Muscle of leg (tissue), 3 donors: ENCODE measurements at regions not wholly inside any gene's neighbourhood (a gene's known extent, or its start where the extent isn't known, plus 50 kb on each side); places are given as distances from the start of the nearest gene placed in this dataset.
A peak's percentile ranks its signal among the peaks of the same experiment; 100 is the strongest.

Source experiments
- DNase-seq: peaks from one replicate; pipeline ENCODE4 v3.0.0; 2013
- H3K27ac ChIP-seq: one replicate; pipeline ENCODE4 v1.5.1; 2013; ENCODE audit warnings: mild to moderate bottlenecking, low read length, control low read depth
- H3K27me3 ChIP-seq: one replicate; pipeline ENCODE4 v1.6.1; 2013; ENCODE audit warnings: low read length; ENCODE audit not compliant: control insufficient read depth, insufficient read depth
- H3K36me3 ChIP-seq: one replicate; pipeline ENCODE4 v1.6.1; 2013; ENCODE audit warnings: low read length; ENCODE audit not compliant: control insufficient read depth, insufficient read depth
- H3K4me1 ChIP-seq: one replicate; pipeline ENCODE4 v1.6.1; 2013; ENCODE audit warnings: low read length; ENCODE audit not compliant: control insufficient read depth, insufficient read depth
- H3K4me3 ChIP-seq: one replicate; pipeline ENCODE4 v1.5.1; 2013; ENCODE audit warnings: low read length, control low read depth
- H3K9me3 ChIP-seq: replicated peaks from 2 replicates; pipeline ENCODE4 v1.6.1; 2013; ENCODE audit warnings: low read depth, low read length; ENCODE audit not compliant: control insufficient read depth
- WGBS: methylation state at CpG from one replicate; pipeline ENCODE4 v1.1.5; 2013; ENCODE audit warnings: missing lambda C conversion rate; ENCODE audit not compliant: insufficient coverage; 5-methylcytosine and 5-hydroxymethylcytosine counted together

DNA sequence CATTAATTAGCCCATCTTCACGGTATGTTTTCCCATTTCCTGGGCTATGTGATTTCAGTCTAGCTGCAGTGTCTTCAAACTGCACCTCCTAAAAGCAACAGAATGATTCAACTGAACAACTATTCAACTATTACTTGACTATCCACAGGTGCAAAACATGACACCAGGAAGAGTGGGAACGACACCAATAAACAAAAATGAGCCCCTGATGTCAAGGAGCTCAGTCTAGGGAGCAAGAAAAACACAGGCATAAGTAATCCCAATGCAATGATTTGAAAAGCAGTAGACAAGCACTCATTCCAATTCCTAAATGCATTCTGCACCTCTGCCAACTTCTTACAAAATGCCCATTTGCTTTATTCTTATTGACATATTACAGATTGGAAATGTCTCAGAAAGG is 285.6 kb downstream of the ETS1 start:
- H3K27me3 ChIP-seq: no peaks in the 10 kb centered on the region
- no peaks in the 10 kb centered on the region for H3K9me3 ChIP-seq
- 27% methylated on average over 2 of the region's 2 CpGs for WGBS
- peaks cover 15% of the 10 kb centered on the region for H3K4me1 ChIP-seq
- H3K4me3 ChIP-seq: no peak overlapping the region
- H3K36me3 ChIP-seq: no peaks in the 10 kb centered on the region
- DNase-seq: no peak
- H3K27ac ChIP-seq: no peak overlapping the region

- peaks cover 17% of the 10 kb centered on the region for H3K4me1 ChIP-seq
Observed at GRCh38 chr11:128300785-128301184, 286.6 kb downstream of the ETS1 start.

DNA sequence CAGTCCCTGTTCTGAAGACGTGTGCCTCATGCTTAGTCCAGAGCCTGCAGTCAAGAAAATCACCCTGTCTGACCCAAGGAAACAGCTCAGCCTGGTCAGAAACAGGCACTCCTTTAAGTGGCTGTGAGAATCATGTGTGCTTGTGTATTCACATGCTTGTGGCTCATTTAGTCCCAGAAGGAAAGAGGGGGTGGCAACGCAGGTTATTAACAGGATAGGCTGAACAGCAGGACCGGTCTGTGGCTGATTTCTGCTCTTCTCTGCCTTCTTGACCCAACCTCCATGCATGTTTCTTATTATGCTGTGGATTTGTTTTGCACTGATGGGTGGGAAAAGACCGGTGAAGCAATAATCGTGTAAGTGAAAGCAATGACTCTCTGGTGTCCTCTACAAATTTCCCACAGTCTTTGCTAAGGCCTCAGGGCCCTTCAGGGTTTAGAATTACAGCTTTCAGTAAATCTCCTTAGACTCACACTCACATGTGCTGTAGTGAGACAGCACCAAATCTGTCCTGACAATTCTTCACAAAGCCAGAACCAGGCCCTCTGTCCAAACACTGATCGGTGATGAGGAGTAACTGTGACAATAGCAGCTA is 288.1 kb downstream of the ETS1 start:
- Histone ChIP-seq H3K27ac (peak overlapping the region; percentile 56), H3K4me1 (peaks cover 20% of the 10 kb centered on the region), H3K9me3 (no peaks in the 10 kb centered on the region), H3K36me3 (no peaks in the 10 kb centered on the region), H3K4me3 (no peak overlapping the region), H3K27me3 (no peaks in the 10 kb centered on the region)
- DNase-seq: peak; percentile 62
- 30% methylated on average over 1 of the region's 6 CpGs for WGBS

More at GRCh38 chr11:128300785-128301184, 286.6 kb downstream of the ETS1 start:
- WGBS: no CpG with 5 or more reads among the region's 2 CpGs
- Histone ChIP-seq H3K4me3 (no peak overlapping the region), H3K27me3 (no peaks in the 10 kb centered on the region), H3K27ac (no peak overlapping the region), H3K36me3 (no peaks in the 10 kb centered on the region), H3K9me3 (no peaks in the 10 kb centered on the region)
- DNase-seq: no peak

- H3K4me1 ChIP-seq: peaks cover 28% of the 10 kb centered on the region
Observed at GRCh38 chr11:128298271-128298670, 289.1 kb downstream of the ETS1 start.

DNA sequence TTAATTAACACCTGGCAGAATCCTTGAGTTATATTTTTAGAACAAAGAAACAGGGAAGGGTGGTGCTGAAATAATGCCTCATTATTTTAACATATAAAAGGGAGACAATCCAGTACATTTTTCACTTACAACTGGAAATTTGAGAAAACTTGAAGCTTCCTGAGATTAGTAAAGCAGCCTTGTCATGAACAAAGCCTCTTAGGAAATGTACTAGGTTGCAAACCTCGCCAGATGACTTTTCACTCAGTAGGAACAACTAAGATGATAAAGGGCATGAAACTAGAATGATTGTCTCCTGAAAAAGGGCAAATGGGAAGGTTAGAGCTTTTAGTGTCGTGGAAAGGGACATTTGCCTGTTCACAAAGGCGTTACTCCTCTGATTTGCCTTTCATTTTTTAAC is 289.6 kb downstream of the ETS1 start:
- Histone ChIP-seq H3K4me3 (no peak overlapping the region), H3K9me3 (no peaks in the 10 kb centered on the region), H3K36me3 (no peaks in the 10 kb centered on the region), H3K27me3 (peaks cover 4% of the 10 kb centered on the region), H3K27ac (peak overlapping the region; percentile 53), H3K4me1 (peaks cover 28% of the 10 kb centered on the region)
- DNase-seq: no peak
- WGBS: 100% methylated on average over 1 of the region's 3 CpGs

More at GRCh38 chr11:128298271-128298670, 289.1 kb downstream of the ETS1 start:
- no peaks in the 10 kb centered on the region for H3K36me3 ChIP-seq
- no peaks in the 10 kb centered on the region for H3K9me3 ChIP-seq
- DNase-seq: no peak
- H3K27me3 ChIP-seq: peaks cover 4% of the 10 kb centered on the region
- no peak overlapping the region for H3K4me3 ChIP-seq
- H3K27ac ChIP-seq: peak overlapping the region; percentile 53
- no CpG with 5 or more reads among the region's 2 CpGs for whole genome bisulfite sequencing

DNA sequence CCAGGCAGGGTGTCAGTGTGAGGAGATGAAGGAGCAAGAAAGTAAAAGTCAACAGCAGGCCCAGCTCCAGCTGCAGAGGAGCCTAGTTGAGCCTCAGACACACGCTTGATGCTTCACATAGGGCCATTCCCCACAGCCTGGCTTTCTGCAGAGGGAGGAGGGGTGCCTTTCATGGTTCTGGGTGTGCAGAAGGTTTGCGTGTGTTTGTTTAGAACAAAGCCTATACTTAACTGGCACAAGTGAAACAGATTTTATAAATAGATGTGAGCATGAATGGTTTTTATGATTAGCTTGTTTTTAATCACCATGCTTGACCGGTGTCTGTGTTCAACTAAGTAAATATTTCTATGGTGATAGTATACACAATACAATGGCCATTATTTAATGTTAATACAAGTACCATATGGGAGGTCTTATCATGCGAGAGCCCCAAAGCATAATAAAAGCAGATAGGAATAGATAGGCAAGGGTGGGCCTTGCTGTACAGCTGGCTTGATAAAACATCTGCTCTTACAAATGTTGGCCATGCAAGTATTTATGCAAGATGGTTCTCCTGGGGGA is 290.2 kb downstream of the ETS1 start:
- WGBS: 80% methylated on average over 1 of the region's 4 CpGs
- Histone ChIP-seq H3K27me3 (peaks cover 4% of the 10 kb centered on the region), H3K4me3 (no peak overlapping the region), H3K9me3 (no peaks in the 10 kb centered on the region), H3K27ac (peak overlapping the region; percentile 53), H3K4me1 (peaks cover 28% of the 10 kb centered on the region), H3K36me3 (no peaks in the 10 kb centered on the region)
- peak; percentile 45 for DNase-seq

DNA sequence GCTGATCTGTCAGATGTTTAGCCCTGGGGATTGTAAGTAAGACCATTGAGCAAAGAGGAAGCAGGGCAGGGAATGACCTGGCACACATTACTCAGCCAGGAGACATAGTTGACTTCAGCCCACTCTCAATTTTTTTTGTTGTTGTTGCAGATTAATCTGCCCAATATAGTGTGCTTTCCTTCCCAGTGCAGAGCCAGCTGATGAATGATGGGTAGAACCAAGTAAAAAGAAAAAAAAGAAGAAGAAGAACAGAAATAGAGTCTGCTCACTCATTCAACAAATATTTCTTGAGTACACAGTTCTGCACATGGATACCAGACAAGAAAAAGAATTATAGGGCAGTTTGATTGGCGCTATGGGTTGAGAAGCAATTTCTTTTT is 292.7 kb downstream of the ETS1 start:
- H3K36me3 ChIP-seq: no peaks in the 10 kb centered on the region
- WGBS: no CpG with 5 or more reads among the region's 1 CpG
- peak overlapping the region; percentile 33 for H3K27ac ChIP-seq
- H3K9me3 ChIP-seq: no peaks in the 10 kb centered on the region
- no peak overlapping the region for H3K4me3 ChIP-seq
- DNase-seq: no peak
- peaks cover 38% of the 10 kb centered on the region for H3K4me1 ChIP-seq
- H3K27me3 ChIP-seq: peaks cover 4% of the 10 kb centered on the region

DNA sequence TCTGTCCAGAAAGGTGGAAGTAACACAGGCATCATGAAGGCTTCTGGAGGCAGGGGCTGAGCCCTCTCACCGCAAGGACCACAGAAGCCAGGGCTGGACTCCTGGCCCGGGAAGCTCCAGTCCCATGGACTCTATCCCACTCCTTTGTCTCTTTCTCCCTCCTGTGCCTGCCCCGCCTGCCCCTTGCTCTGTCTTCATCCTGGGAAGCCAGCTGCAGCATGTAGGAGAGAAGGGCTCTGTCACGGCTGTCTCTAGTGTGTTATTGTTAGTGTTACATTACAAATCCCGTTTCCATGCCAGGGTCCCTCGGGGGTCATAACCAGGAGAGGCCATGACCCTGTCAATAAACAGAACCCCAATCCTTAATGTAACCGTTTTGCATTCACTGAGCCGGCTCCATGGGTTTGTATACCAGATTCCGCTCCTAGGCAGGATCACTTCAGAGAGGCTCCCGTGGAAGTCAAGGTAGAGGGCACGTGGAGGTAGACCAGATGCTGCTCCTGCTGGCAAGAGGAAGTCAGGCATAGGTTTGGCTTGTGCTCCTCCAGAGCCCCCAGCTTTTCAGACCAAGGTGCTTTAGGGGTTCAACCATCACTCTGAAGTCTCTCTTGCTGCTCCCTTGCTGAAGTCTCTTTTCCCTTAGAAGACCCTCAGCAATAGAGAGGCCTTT is 293.2 kb downstream of the ETS1 start:
- 56% methylated on average over 5 of the region's 11 CpGs for WGBS
- peak; percentile 46 for DNase-seq
- Histone ChIP-seq H3K36me3 (no peaks in the 10 kb centered on the region), H3K4me3 (no peak overlapping the region), H3K27ac (peak overlapping the region; percentile 53), H3K27me3 (peaks cover 4% of the 10 kb centered on the region), H3K9me3 (no peaks in the 10 kb centered on the region), H3K4me1 (peaks cover 34% of the 10 kb centered on the region)

GRCh38 chr11:128291835-128292234 is 295.5 kb downstream of the ETS1 start:
- WGBS: 92% methylated on average over 6 of the region's 7 CpGs
- Histone ChIP-seq H3K27me3 (peaks cover 4% of the 10 kb centered on the region), H3K27ac (no peak overlapping the region), H3K4me3 (no peak overlapping the region), H3K36me3 (no peaks in the 10 kb centered on the region), H3K4me1 (peaks cover 24% of the 10 kb centered on the region), H3K9me3 (no peaks in the 10 kb centered on the region)
- DNase-seq: no peak

DNA sequence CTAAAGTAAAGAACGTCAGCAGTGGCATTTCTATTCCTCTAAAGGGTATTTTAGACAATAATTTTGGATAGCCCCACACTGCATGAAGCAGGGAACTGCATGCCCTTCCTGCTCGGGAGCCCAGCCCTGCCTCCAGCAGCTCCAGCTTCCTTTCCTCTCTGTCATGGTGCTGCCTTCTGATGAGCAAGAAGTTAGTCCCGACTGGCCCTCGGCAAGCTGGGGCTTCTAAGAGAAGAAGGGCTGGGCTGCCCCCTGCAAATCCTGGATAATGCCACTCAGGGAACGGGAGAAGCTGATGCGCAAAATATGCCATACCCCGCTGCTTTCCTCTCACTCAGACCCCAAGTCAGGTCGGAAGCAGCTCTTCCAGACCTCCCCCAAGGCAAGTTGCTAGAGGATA is 296.4 kb downstream of the ETS1 start:
- Histone ChIP-seq H3K27me3 (peaks cover 4% of the 10 kb centered on the region), H3K36me3 (no peaks in the 10 kb centered on the region), H3K27ac (peak overlapping the region; percentile 3), H3K4me3 (no peak overlapping the region), H3K9me3 (no peaks in the 10 kb centered on the region), H3K4me1 (peaks cover 21% of the 10 kb centered on the region)
- no peak for DNase-seq
- WGBS: 83% methylated on average over 1 of the region's 8 CpGs
